Stimulated activated CD4-positive, alpha-beta T cell treated with anti-CD3 and anti-CD28 coated beads, Interleukin-4, amount 100 ng/mL, for 1 hour (primary cell): ENCODE measurements at regions not wholly inside any gene's neighbourhood (a gene's known extent, or its start where the extent isn't known, plus 50 kb on each side); places are given as distances from the start of the nearest gene placed in this dataset.

Experiments used
- DNase-seq: peaks from one replicate; pipeline ENCODE4 v3.0.0-alpha.2; 2020

DNA sequence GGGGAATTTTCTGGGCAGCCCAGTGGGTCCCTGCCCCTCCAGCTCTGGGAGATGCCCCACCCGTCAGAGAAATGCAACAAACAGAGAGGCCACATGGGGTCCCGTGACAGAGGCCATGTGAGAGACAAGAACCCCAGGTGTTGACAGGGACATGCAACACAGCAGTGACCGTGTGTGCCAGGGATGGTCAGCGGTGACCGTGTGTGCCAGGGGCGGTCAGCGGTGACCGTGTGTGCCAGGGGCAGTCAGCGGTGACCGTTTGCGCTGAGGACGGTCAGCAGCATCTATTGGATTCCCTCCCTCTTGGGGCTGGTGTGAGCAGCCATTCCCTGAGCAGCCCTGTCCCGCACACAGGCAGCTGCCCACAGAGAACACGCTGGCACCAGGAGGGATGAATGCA lies 146.6 kb upstream of the OTOS start:
- no peak for DNase-seq

- no peak for DNase-seq
Observed at GRCh38 chr2:240287496-240288086, 147.1 kb upstream of the OTOS start.

DNA sequence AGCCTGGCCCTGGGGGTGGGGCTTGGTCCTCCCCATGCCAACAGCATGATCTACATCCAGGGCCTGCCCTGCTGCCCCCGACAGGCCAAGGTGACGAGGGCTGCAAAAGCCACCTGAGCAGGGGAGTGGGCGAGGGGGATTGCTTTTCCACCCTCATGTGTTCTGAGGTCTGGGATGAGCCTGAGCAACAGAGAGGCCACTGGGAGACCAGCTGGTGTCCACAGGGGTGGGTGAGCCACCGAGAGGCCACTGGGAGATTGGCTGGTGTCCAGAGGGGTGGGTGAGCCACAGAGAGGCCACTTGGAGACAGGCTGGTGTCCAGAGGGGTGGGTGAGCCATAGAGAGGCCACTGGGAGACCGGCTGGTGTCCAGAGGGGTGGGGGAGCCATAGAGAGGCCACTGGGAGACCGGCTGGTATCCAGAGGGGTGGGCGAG lies 147.4 kb upstream of the GPC1 start:
- no peak for DNase-seq

DNA sequence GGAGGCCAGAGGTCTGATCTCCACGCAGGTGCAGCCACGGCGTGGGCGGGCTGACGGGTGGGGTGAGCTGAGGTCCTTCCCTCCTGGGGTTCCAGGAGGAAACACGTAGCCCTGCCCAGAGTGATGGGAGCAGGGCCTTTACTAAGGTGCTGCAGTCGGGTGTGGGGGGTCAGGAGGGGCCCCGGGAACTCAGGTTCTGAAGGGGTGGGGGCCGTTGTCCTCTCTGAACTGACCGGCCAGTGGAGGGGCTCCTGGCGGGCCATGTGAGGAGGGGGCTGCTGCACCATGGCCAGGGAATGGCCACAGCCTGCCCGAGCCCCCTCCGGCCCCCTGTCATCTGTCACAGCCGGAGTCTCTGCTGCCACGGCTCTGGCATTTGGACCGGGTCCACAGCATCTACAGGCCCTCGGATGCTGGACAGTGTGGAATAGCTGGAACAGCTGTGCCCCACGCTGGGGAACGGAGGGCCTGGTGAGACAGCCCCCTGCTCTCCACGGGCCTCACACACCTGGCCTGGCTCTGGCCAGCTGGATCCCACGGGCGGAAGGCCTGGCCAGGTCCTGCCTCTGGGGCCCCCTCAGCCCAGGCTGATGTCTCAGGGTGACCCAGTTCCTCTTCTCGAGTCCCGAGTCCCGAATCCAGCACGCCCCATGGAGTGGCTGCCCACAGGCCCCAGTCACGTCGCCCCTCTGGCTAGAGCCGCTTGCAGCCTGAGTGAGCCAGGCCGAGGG lies 145.6 kb upstream of the GPC1 start:
- DNase-seq = no peak

GRCh38 chr2:240290432-240291336 lies 144.8 kb upstream of the GPC1 start:
- no peak for DNase-seq

GRCh38 chr2:240291337-240292034 lies 144.0 kb upstream of the GPC1 start:
- DNase-seq = no peak

GRCh38 chr2:240292035-240292574 lies 143.4 kb upstream of the GPC1 start:
- no peak for DNase-seq

DNA sequence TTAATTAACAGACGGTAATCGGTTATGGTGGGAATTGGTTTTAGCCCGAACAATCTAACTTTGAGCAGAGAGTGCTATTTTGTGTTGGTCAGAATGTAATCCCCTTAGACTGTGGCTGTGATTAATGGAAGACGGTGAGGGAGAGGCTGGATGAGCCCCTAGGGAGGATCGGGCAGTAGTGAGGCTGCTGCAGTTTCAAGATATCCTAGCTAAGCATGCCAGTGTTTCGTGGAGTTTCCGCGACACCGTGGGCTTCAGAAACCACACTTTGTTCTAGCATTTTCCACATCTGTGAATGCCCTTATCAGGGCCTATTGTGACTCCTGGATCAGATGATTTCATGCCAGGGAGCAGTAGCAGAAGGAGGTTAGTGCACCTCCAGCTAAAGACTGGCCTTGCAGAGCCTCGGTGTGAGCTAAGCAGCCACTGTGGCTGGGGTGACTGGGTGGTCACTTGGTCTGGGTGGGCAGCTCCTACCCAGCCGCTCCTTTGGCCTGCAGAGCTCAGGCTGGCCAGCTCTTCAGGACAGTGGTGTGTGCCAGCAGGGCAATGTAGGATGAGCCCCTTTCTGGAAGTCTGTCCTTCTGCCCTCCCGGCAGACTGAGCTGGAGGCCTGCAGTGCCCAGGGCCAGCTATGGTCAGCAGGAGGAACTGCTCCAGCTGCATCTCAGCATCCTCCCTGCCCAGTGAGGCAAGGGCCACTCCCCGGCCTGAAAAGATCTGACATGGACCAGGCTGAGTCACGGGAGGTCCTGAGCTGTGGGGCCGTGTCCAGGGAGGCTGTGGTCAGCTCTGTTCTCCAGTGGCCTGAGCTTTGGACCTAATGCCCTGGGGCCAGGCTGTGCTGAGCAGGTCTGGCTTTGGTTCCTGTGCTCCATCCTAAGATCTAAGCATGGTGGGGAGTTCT lies 142.6 kb upstream of the GPC1 start:
- DNase-seq = no peak

GRCh38 chr2:240293557-240294461 lies 141.7 kb upstream of the GPC1 start:
- no peak for DNase-seq

- no peak for DNase-seq
Observed at GRCh38 chr2:240294514-240294913, 140.9 kb upstream of the GPC1 start.

GRCh38 chr2:240295256-240296103 lies 140.0 kb upstream of the GPC1 start:
- DNase-seq = no peak

GRCh38 chr2:240296104-240296406 lies 139.4 kb upstream of the GPC1 start:
- DNase-seq = no peak

DNA sequence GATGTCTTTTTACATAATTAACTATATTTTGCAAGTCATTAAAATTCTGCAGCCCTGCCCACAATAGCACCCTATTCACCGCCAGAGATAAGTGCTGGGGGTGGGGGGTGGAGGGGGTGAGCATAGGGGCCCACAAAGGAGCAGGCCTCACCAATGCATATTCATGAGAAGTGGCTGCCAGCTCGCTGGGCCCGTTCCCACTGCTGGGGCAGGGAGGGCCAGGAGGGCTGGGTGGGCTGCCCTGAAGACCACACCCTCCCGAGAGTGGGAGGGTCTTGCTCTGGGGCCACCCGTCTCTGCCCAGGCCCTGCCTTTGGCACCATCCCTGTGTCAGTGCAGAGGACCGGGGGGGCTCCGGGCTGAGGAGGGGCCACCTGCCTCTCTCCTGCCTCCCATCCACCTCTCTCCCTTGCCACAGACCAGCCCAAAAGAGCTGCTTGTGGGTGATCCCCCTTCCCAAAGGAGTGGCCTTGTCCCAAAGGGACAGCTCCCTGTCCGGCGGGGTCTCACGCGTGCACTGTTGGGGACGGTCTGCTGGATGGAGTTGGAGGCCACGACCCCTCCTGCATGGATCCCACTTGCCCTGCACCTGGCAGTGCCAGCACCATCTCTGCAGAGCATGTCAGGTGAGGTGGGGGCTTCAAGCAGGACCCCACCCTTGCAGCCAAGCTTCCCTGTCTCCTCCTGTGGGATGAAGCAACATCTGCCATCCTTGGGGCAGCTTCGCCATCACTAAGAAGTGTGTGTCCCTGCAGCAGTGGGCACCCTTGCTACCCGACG lies 138.8 kb upstream of the GPC1 start:
- DNase-seq = no peak

DNA sequence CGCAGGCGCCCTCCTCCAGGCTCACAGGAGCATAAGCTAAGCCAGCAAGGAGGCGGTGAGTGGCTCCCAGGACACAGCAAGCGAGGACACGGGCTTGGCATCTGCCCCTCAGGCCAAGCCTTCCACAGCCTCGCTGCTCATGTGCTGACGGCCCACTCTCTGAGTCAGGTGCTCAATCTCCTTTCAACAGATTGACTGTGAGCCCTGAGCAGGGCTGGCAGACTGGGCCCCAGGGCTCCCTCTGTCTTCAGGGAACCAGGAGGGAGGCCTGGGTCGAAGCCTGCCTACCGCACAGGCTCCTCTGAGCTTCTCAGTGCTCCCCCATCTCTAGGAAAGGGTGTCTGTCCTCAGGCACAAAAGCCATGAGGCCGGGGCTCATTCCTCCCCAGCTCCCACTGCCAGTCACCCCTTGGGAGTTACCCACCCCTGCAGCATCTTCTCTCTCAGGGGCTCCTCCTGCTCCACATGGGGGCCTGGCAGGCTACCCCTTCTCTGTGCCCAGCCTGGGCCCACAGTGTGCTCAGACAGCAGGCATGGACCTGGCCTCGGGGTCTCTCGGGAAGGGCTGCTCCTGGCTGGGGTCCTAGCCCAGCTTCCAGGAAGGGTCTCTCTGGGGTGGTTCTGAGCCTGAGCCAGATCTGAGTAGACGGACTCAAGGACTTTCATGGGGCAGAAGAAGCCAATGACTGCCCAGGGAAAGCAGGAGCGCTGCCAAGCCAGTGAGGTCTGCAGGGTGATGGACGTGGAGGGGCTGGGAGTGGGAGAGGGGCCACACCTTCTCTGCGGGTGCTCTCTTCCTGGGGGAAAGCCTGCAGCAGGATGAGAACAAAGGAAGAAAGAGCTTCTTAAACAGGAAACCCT lies 138.0 kb upstream of the GPC1 start:
- DNase-seq = no peak

GRCh38 chr2:240298117-240298790 lies 137.2 kb upstream of the GPC1 start:
- DNase-seq = no peak

GRCh38 chr2:240298803-240299709 lies 136.4 kb upstream of the GPC1 start:
- no peak for DNase-seq
